Lower lobe of right lung (tissue), 2 donors: ENCODE measurements at regions not wholly inside any gene's neighbourhood (a gene's known extent, or its start where the extent isn't known, plus 50 kb on each side); places are given as distances from the start of the nearest gene placed in this dataset.

Source experiments
- ATAC-seq, 2 donors: fragments of 200-7000 bp; cut with Tn5 transposase; one replicate each; pipeline ENCODE4 v1.9.1; 2020 to 2022; ENCODE audit warnings: mild to moderate bottlenecking in 2 of 2, moderate library complexity in 2 of 2
- DNase-seq: peaks from one replicate; pipeline ENCODE4 v3.0.0-alpha.2; 2020
- H3K27ac ChIP-seq: fragments of 200-600 bp; one replicate; pipeline ENCODE4 v1.8.0; 2022
- H3K27me3 ChIP-seq: fragments of 200-600 bp; one replicate; pipeline ENCODE4 v1.8.0; 2022; ENCODE audit warnings: low read depth
- H3K36me3 ChIP-seq: fragments of 200-600 bp; one replicate; pipeline ENCODE4 v1.8.0; 2022; ENCODE audit warnings: mild to moderate bottlenecking
- H3K4me1 ChIP-seq: fragments of 200-600 bp; one replicate; pipeline ENCODE4 v1.8.0; 2022
- H3K4me3 ChIP-seq: fragments of 200-600 bp; one replicate; pipeline ENCODE4 v1.8.0; 2022; ENCODE audit warnings: mild to moderate bottlenecking
- H3K9me3 ChIP-seq: fragments of 200-600 bp; one replicate; pipeline ENCODE4 v1.8.0; 2022
- CTCF ChIP-seq: fragments of 200-600 bp; IDR thresholded peaks from one replicate; pipeline ENCODE4 v1.8.0; 2022; ENCODE audit warnings: antibody characterized with exemption, mild to moderate bottlenecking
- intact Hi-C: fragments of 100-400 bp; cut with DNase I; formaldehyde crosslinking; loops from one replicate; pipeline ENCODE4 v1.11.0; 2022
- donor health status: DM: no; HTN: yes; CAD: no; lungs with severe emphysema.

DNA sequence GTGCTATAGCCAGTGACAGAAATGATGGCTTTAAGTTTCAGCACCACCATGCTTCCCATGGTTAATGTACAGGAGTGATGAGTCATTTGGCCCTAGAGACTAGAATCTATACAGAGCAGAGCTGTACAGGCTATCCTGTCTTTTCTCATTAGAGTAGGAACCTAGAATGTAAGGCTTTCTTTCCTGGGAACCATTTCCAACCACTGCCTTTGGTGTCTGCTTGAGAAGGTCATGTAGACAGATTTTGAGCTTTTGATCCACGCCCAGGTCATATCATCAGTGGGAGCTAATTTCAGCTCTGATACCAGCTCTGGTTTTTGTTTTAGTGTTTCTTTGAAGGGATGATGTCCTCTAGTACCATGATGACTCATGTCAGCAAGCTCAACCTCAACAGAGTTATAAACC is 543.1 kb downstream of the NTRK3 start:
- Histone ChIP-seq H3K27me3 (no peaks in the 10 kb centered on the region), H3K9me3 (no peaks in the 10 kb centered on the region), H3K36me3 (no peaks in the 10 kb centered on the region), H3K4me3 (no peak overlapping the region), H3K27ac (no peak overlapping the region), H3K4me1 (no peaks in the 10 kb centered on the region)
- ATAC-seq (no peak), DNase-seq (no peak)
- TF ChIP-seq CTCF, result no peak
- intact Hi-C loops, result no loop called here

GRCh38 chr15:87712211-87712610 is 544.3 kb downstream of the NTRK3 start:
- intact Hi-C loops, result no loop called here
- DNase-seq, result no peak
- ATAC-seq, result no peak
- no peaks in the 10 kb centered on the region for H3K36me3 ChIP-seq
- H3K4me3 ChIP-seq, result no peak overlapping the region
- H3K9me3 ChIP-seq, result no peaks in the 10 kb centered on the region
- no peaks in the 10 kb centered on the region for H3K4me1 ChIP-seq
- TF ChIP-seq CTCF, result no peak
- no peaks in the 10 kb centered on the region for H3K27me3 ChIP-seq
- H3K27ac ChIP-seq, result no peak overlapping the region

DNA sequence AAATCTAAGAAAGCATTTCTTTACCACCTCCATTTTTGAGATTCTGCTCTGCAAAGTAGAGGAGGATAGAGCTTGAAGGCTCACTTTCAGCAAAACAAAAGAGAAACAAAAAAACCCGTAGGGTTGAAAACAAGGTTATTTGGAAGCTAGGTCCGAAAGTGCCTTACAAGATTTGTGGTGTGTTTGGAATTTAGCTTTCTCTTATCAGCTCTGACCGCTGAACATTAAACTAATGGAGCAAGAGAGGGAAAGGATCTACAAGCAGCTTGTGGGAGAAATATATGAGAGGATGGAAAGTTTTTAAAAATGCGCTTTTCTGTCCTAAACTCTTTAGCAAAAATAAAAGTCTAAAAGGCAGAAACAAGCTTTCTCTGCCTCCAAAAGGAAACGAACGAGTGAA is 545.5 kb downstream of the NTRK3 start:
- no peak for ATAC-seq
- no peak for TF ChIP-seq CTCF
- H3K27ac ChIP-seq, result no peak overlapping the region

GRCh38 chr15:87710406-87710805 is 546.1 kb downstream of the NTRK3 start:
- Histone ChIP-seq H3K4me1 (no peaks in the 10 kb centered on the region), H3K9me3 (no peaks in the 10 kb centered on the region), H3K36me3 (no peaks in the 10 kb centered on the region), H3K4me3 (no peak overlapping the region), H3K27me3 (no peaks in the 10 kb centered on the region), H3K27ac (no peak overlapping the region)
- TF ChIP-seq CTCF, result no peak
- intact Hi-C loops, result no loop called here
- DNase-seq (no peak), ATAC-seq (peak; percentile 33 to 77)

More for the DNA sequence above, 545.5 kb downstream of the NTRK3 start:
- intact Hi-C loops, result no loop called here
- H3K36me3 ChIP-seq, result no peaks in the 10 kb centered on the region
- no peaks in the 10 kb centered on the region for H3K9me3 ChIP-seq
- DNase-seq, result no peak
- H3K4me3 ChIP-seq, result no peak overlapping the region
- H3K27me3 ChIP-seq, result no peaks in the 10 kb centered on the region
- H3K4me1 ChIP-seq, result no peaks in the 10 kb centered on the region

DNA sequence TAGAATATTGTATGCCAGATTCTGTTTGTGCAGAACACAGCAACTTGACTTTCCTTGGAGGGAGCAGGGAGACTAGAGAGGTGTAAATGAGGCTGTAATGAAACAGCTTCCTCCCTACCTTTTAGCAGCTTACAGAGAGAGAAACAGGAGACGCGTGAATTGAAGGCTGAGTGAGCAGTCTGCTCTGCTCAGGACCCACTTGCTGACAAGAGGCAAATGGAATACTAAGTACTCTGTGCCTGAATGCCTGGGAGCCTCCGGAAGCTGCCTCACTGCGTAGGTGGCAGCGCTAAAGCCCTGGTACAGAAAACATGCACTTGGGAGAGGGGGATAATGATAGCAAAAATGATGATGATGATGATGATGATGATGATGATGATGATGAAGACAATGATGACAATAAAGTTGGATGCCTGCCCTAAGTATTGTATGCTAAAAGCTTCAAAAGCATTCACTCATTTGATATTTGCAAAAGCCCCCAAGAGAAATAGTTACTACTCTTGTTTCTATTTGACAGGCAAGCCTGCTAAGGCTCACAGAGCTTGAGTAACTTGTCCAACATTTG is 548.9 kb downstream of the NTRK3 start:
- intact Hi-C loops, result no loop called here
- no peak for DNase-seq

More for the DNA sequence above, 548.9 kb downstream of the NTRK3 start:
- Histone ChIP-seq H3K36me3 (no peaks in the 10 kb centered on the region), H3K4me3 (no peak overlapping the region), H3K27ac (no peak overlapping the region), H3K9me3 (no peaks in the 10 kb centered on the region), H3K4me1 (no peaks in the 10 kb centered on the region), H3K27me3 (no peaks in the 10 kb centered on the region)
- ATAC-seq, result no peak
- no peak for TF ChIP-seq CTCF
